ENCODE measurements at regions not wholly inside any gene's neighbourhood (a gene's known extent, or its start where the extent isn't known, plus 50 kb on each side); places are given as distances from the start of the nearest gene placed in this dataset.

- DNase-seq (ENCODE audit: low read depth, low spot score) (peak; percentile 50), ATAC-seq (peak; percentile 80)
- ChIA-PET RAD21 (ENCODE audit: low non-redundant PET in 1 of 2, low total read pairs in 2 of 2, uncharacterized antibody in 2 of 2, unreplicated experiment in 2 of 2) (interaction anchor here (0.7 to 1.3 kb wide), 5 partner anchors 42 to 235 kb away, joined by 3 to 9 read pairs (median 5); no protein-coding TSS in a partner anchor), POLR2A (no interaction called here), CTCF (interaction anchor here (0.6 to 1.3 kb wide), 15 partner anchors 9 to 543 kb away, joined by 3 to 46 read pairs (median 4); no protein-coding TSS in a partner anchor)
- Histone ChIP-seq H3K9ac (ENCODE audit: low read length) (no peak overlapping the region), H3K36me3 (ENCODE audit: control insufficient read depth in 1 of 2, insufficient read depth in 2 of 2, low read length in 2 of 2) (no peaks in the 10 kb centered on the region), H3K79me2 (ENCODE audit: insufficient read depth, low read length) (no peaks in the 10 kb centered on the region), H3K9me3 (ENCODE audit: control insufficient read depth in 1 of 2, insufficient read depth in 1 of 2, low read depth in 1 of 2, low read length in 2 of 2) (no peaks in the 10 kb centered on the region), H3K27ac (ENCODE audit: low read depth, low read length) (no peak overlapping the region), H3K4me3 (replicated peaks in 1 of 2; ENCODE audit: low read depth in 1 of 2, low read length in 2 of 2) (no peak overlapping the region), H3K4me2 (ENCODE audit: low read length) (peak overlapping the region; percentile 56), H3K4me1 (ENCODE audit: control insufficient read depth in 1 of 2, insufficient read depth in 2 of 2, low read length in 2 of 2) (peaks cover 0 to 4% of the 10 kb centered on the region in 2 experiments; a peak in 1 of 4 replicates), H3K9me2 (ENCODE audit: insufficient read depth) (no peaks in the 10 kb centered on the region), H3K27me3 (ENCODE audit: insufficient read depth, low read length) (no peaks in the 10 kb centered on the region; the same call in 1 of the 2 replicates), H2AFZ (ENCODE audit: low read depth, low read length, poor library complexity, severe bottlenecking) (peak overlapping the region; percentile 87), H4K20me1 (ENCODE audit: insufficient read depth) (no peaks in the 10 kb centered on the region)
- no TSS peak for BruUV-seq (replicated peaks)
- intact Hi-C loops (cut with micrococcal nuclease): loop anchor here (1.0 to 10.0 kb wide), 4 partner anchors 193 to 910 kb away; no protein-coding TSS in a partner anchor
- TF ChIP-seq EGR1 (IDR thresholded peaks at IDR 0.05; ENCODE audit: low read depth) (no peak), CTCF (IDR thresholded peaks at IDR 0.05 in 2 of 3, conservative IDR thresholded peaks at IDR 0.05 in 1 of 3; ENCODE audit: borderline replicate concordance in 1 of 3, insufficient read depth in 1 of 3, low read depth in 2 of 3, low read length in 2 of 3) (peak; percentile 95 to 100 (median 100)), EZH2 (IDR thresholded peaks at IDR 0.05) (no peak), SRF (IDR thresholded peaks at IDR 0.05; ENCODE audit: low read depth) (no peak), ZFX (IDR thresholded peaks at IDR 0.05) (no peak), ELF1 (IDR thresholded peaks at IDR 0.05; ENCODE audit: borderline replicate concordance, low read depth) (no peak), ZNF274 (IDR thresholded peaks at IDR 0.05; ENCODE audit: low read depth, low read length) (no peak), SP1 (IDR thresholded peaks at IDR 0.05; ENCODE audit: low read depth) (no peak), POLR2AphosphoS5 (IDR thresholded peaks at IDR 0.05; ENCODE audit: low read depth, low read length) (no peak), RAD21 (IDR thresholded peaks at IDR 0.05; ENCODE audit: low read depth) (peak; percentile 95), FOSL1 (IDR thresholded peaks at IDR 0.05; ENCODE audit: low read depth) (no peak), REST (IDR thresholded peaks at IDR 0.05; ENCODE audit: low read depth) (no peak), ZBTB33 (IDR thresholded peaks at IDR 0.05; ENCODE audit: extremely low read depth, insufficient replicate concordance, low read length) (no peak), EZH2phosphoT487 (IDR thresholded peaks at IDR 0.05; ENCODE audit: borderline replicate concordance) (no peak), POLR2A (IDR thresholded peaks at IDR 0.05; ENCODE audit: borderline replicate concordance, extremely low read depth, insufficient read depth, insufficient read length) (no peak), CEBPB (IDR thresholded peaks at IDR 0.05; ENCODE audit: low read depth) (no peak), ATF3 (IDR thresholded peaks at IDR 0.05) (no peak), CBX3 (IDR thresholded peaks at IDR 0.05; ENCODE audit: low read depth) (no peak), SIN3A (IDR thresholded peaks at IDR 0.05; ENCODE audit: low read depth) (no peak), YY1 (IDR thresholded peaks at IDR 0.05; ENCODE audit: extremely low read depth, insufficient replicate concordance, low read depth, low read length) (peak; percentile 13)
Measured at GRCh38 chr1:181424786-181425403, 58.4 kb upstream of the CACNA1E start.
